HL-60 (cell line): ENCODE measurements at regions not wholly inside any gene's neighbourhood (a gene's known extent, or its start where the extent isn't known, plus 50 kb on each side); places are given as distances from the start of the nearest gene placed in this dataset.

ENCODE experiments used
- CTCF ChIP-seq: IDR thresholded peaks from one replicate; pipeline ENCODE4 v1.5.1; 2011; ENCODE audit warnings: low read length, control low read depth, inconsistent platforms; ENCODE audit not compliant: insufficient read depth
- GABPA ChIP-seq: IDR thresholded peaks from 2 replicates; pipeline ENCODE4 v1.6.1; 2012; ENCODE audit warnings: low read depth
- POLR2AphosphoS5 ChIP-seq: IDR thresholded peaks from 2 replicates; pipeline ENCODE4 v1.6.1; 2012; ENCODE audit warnings: low read depth
- REST ChIP-seq: IDR thresholded peaks from 2 replicates; pipeline ENCODE4 v1.6.1; 2012; ENCODE audit warnings: low read depth; ENCODE audit not compliant: insufficient replicate concordance

- TF ChIP-seq CTCF = no peak
- no peak for TF ChIP-seq POLR2AphosphoS5
- no peak for TF ChIP-seq GABPA
- no peak for TF ChIP-seq REST
Observed at GRCh38 chr4:17327591-17327990, 184.3 kb downstream of the QDPR start.
